SH-SY5Y (cell line): ENCODE measurements at regions not wholly inside any gene's neighbourhood (a gene's known extent, or its start where the extent isn't known, plus 50 kb on each side); places are given as distances from the start of the nearest gene placed in this dataset.

Source experiments
- GATA2 ChIP-seq: IDR thresholded peaks from 2 replicates; pipeline ENCODE4 v1.6.1; 2011; ENCODE audit warnings: mild to moderate bottlenecking, low read depth, low read length
- GATA3 ChIP-seq: IDR thresholded peaks from 2 replicates; pipeline ENCODE4 v1.6.1; 2011; ENCODE audit warnings: low read depth, mild to moderate bottlenecking, low read length, moderate library complexity

GRCh38 chr4:124946696-124947095 lies 234.2 kb upstream of the ANKRD50 start:
- TF ChIP-seq GATA2 (no peak), GATA3 (no peak)
